T-helper 9 cell (primary cell): ENCODE measurements at regions not wholly inside any gene's neighbourhood (a gene's known extent, or its start where the extent isn't known, plus 50 kb on each side); places are given as distances from the start of the nearest gene placed in this dataset.

Experiments
- DNase-seq: peaks from one replicate; pipeline ENCODE4 v3.0.0-alpha.2; 2020

DNA sequence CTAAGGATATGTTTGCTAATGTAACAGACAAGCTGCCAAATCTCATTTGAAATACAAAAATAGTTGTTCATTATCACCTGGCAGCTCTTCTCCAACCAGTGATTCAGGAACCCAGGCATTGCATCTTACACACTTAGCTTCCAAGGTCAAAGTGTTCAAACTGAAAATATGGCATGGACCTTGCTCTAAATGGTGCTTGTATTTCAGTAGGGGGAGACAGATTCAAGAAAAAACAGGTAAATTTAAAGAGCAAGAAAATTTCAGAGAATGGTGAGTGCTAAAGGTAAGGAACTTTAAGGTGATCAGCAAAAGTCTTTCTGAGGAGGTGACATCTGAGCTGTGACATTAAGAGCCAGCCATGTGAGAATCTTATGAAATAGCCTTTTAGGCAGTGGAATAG, 82.8 kb upstream of the E2F8 start:
- DNase-seq, result no peak

- DNase-seq, result no peak
Observed at GRCh38 chr11:19321351-19321750, 80.6 kb upstream of the E2F8 start.

DNA sequence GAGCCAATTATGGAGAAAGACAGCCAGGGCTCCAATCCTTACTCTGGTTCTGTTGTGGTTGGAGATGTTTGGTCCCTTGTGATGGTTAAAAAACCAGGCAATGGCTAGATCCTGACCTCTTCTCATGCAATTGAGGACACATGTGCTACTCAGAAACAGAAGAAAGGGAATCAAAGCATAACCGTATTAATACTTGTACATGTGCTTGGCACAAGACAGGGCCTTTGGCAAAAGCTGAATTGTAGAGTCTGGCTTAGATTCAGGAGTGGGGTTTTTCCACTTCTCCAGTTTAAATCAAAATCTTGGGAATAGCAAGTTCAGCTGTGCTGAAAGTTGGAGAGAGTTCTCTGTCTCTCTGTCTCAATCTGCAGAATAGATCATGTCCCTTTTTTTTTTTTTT, 80.1 kb upstream of the E2F8 start:
- no peak for DNase-seq

DNA sequence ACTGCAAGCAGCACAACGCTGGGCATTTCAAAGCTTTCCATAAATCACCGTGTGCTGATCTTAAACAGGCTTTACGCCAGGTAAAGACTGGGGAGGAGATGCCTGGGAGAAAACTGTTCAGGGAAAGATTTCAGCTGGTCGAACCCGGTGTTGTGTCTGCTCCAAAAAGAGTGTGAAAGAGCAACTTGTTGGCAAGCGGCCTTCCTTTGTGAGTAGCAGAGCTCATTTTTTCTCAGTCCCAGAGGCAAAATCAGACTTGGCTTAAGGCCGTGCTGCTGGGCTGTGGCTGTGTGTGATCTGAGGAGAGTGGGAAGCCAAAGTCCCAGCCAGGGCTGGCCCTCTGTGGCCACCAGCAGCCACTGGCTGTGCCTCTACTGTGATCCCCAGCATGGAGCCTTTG, 75.7 kb upstream of the E2F8 start:
- DNase-seq, result no peak

DNA sequence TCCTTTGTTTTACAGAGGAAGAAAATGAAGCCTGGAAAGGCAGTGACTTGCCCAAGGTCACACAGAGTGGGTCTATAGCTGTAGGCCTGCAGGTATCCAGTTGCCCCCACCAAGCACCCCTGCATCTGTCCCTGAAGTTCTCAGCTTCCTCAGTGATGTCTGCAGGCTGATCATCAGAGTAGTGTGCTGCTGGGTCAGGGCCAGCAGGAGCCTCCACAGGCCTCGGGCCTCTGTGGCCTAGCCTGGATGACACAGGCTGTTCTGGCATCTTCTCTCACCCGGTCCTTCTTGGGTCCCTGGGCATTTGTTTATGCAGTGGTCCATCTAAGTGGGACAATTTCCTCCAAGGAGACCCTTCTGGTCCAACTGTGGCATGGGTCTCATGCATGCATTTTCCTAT, 74.8 kb upstream of the E2F8 start:
- DNase-seq, result no peak

DNA sequence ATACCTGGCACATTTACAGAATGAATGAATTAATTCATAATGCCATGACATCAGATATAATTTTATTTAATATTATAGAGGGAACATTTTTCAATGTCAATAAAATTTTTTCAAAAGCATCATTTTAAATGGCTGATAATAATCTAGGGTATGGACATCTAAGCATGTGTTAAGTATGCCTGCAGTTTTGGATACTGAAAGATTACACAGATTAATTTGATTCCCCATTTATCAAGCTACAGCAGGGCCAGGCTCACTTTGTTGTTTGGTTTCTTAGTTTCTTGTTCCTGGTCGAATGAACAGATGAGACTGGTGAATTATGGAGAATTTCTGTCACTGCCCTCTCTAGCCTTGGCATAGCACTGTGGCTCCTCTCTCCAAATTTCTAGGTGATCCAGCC, 72.4 kb upstream of the E2F8 start:
- no peak for DNase-seq

- DNase-seq, result peak; percentile 5
Observed at GRCh38 chr11:19311308-19312030, 70.7 kb upstream of the E2F8 start.

- DNase-seq, result no peak
Observed at GRCh38 chr11:19307498-19307897, 66.8 kb upstream of the E2F8 start.

DNA sequence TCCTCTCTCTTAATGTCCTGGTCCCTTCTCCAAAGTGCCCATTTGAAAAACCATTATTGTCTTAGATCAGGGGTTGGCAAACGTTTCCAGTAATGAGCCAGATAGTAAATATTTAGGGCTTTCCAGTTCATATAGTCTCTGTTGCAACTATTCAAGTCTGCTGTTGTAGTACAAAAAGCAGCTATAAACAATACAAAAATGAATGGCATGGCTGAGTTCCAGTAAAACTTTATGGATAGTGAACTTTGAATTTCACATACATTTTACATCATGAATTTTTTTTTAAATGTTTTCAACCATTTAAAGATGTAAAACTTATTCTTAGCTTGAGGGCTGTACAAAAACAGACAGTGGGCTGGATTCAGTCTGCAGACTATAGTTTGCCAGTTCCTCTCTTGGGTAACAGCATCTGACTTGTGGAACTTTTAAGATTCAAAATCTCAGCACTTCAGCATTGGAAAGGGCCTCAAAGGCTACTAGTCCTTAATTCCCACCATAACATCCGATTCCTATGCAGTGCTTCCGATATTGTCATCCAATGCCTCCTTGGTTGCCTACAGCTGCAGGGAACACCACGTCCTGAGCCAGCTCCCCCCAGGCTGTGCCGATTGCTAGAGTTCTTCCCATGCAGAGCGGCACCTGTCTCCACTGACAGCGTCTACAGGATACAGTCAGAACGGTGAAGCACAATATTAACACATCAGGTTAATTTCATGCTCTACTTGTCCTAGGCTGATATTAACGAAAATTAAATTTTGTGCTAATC, 65.6 kb upstream of the E2F8 start:
- no peak for DNase-seq

DNA sequence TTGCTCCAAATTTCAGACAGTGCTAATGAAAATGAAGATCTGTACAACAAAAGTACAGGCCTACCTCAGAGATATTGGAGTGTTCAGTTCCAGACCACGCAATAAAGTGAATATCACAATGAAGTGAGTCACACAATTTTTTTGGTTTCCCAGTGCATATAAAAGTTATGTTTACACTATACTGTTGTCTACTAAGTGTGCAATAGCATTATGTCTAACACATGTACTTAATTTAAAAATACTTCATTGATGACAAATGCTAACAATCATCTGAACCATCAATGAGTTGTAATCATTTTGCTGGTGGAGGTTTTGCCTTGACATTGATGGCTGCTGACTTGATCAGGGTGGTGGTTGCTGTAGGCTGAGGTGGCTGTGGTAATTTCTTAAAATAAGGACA, 60.6 kb upstream of the E2F8 start:
- DNase-seq, result no peak

- DNase-seq, result no peak
Observed at GRCh38 chr11:19294444-19294843, 53.7 kb upstream of the E2F8 start.

- DNase-seq, result no peak
Observed at GRCh38 chr11:19291064-19291463, 50.3 kb upstream of the E2F8 start.
